ENCODE measurements at regions not wholly inside any gene's neighbourhood (a gene's known extent, or its start where the extent isn't known, plus 50 kb on each side); places are given as distances from the start of the nearest gene placed in this dataset.
"Not testable (repeated sequence)": the region's sequence is repeated elsewhere in the genome, so short reads cannot be mapped to it uniquely, and the experiment has no call there.

GRCh38 chrX:69060631-69061408 is 104.4 kb downstream of the PJA1 start:
- DNase-seq = no peak

GRCh38 chrX:69055193-69055592 is 110.1 kb downstream of the PJA1 start:
- DNase-seq = no peak

- not testable (repeated sequence) for DNase-seq
Observed at GRCh38 chrX:69054497-69054896, 110.8 kb downstream of the PJA1 start.

DNA sequence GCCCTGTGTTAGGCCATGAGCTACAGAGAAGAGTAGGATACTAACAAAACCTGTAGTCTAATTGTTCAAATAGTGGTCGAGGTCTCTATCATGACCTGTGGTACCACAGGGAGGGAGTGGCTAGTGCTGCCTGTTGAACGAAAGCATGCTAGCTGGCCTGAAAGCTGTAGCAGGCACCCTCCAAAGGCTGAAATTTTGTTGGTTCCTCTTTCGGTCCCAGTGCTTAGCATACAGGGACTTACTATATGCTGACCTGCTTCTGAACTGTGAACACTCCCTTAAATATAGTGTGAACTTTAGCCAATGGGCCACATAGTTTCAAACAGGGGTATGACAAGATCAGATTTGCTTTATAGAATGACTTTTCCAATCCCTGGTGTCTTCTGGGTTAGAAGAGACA is 113.4 kb downstream of the PJA1 start:
- no peak for DNase-seq

DNA sequence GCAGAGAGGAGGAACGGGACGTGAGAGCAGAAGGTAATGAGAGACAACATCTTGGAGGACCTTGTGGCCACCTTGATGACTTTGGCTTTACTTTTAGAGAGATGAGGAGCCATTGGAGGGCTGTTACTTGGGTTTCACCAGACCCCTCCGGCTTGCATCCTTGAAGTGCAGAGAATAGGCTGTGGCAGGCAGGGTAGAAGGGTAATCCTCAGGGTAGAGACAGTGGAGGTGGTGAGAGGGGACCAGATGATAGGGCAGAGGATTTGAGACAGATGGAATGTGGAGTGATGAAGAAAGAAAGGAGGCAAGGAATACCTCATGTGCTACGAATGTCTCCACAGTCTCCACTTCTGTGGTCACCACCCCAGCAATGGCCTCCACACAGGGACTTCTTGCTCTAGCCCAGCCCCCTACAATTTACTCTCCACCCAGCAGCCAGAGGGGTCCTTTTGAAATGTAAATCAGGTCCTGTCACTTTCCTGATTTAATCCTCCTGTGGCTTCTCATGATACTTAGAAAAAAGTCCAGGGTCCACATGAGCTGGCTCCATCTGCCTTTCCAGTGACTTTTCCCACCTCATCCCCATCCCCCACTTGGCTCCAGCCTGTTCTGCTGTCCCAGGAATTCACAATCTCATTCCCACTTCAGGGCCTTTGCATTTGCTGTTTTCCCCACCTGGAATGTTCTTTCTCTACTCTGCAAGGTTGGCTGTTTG is 115.0 kb downstream of the PJA1 start:
- DNase-seq = no peak

DNA sequence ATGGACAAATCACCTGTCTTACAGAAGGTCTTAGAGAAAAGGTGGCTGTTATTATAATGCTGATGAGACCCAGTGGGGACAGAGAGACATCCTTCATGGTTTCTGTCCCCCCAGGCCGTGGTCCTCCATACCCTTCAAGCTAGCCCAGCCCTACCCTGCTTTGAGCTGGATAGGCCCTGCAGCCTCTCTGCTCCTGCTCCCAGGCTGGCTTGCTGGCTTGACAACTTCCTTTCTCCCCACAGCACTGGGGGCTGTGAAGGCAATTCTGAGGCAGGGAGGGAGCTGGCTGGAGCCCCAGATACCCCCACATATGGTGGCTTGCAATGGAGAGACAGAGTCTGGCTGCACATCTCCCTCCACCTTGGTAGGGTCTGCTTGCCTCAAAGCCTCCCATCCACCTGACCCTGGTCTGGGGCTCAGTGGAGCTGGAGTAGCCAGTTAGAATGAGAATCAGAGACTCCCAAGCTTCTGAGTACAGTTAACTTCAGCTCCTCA is 118.2 kb downstream of the PJA1 start:
- no peak for DNase-seq

DNA sequence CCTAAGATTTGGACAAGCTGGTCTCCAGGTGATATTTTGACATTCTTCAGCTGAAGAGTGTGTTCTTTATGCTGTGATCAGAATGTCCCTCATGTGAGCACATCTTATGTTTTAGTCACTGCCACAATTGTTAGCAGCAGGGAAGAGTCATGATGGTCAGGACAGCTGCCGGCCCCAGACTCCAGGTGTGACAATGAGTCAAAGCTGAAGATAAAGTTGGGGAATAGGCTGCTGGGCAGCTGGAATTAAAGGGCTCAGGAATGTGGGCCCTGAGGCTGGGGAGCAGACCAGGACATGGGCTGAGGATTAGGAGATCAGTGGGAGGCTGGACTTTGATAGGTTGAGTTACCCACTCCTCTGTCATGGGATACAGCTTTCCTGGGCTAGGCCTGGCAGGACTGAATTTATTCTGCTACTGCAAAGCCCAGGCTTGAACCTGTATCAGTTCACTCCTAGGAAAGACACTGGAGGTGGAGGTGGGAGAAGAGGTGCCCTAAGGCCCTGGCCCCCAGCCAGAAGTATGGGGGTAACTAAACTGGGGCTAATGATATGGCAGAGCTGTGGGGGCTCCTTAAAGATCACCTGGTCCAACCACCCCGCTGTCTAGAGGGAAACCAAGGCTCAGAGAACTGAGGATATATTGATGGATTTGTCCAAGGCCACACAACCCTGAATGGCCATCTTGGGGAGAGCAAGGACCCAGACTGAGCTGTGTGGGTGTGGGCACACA is 119.5 kb downstream of the PJA1 start:
- DNase-seq = no peak

DNA sequence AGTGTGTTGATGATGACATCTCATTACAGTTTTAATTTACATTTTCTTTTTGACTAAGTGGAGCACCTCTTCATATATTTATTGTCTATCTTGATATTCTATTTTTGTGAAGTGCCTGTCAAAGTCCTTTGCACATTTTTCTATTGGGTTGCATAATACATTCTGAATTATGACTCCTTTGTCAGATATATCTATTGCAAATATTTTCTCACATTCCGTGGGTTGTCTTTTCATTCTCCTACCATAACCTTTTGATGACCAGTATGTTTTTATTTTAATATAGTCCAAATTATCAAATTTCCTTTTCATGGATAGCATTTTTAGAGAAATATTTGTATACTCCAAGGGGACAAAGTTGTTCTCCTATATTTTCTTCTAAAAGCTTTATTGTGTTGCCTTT is 126.4 kb downstream of the PJA1 start:
- no peak for DNase-seq

DNA sequence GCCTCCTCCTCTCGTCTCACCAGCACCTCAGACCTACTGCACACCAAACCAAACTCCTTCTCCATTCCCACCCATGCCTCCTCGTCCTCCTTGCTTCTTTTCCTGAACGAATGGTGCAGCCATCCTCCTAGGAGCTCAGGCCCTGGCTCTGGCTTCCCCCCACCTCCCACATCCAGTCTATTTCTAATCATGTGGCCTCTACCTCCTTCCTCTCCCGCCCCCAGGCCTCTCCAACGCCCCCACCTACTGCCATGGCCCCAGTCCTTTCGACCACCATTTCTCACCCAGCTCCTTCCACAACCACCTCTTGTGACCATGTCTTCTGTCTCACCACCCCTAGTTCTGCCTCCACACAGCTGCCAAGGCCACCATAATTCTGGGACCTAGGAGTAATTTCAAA is 127.1 kb downstream of the PJA1 start:
- no peak for DNase-seq

DNA sequence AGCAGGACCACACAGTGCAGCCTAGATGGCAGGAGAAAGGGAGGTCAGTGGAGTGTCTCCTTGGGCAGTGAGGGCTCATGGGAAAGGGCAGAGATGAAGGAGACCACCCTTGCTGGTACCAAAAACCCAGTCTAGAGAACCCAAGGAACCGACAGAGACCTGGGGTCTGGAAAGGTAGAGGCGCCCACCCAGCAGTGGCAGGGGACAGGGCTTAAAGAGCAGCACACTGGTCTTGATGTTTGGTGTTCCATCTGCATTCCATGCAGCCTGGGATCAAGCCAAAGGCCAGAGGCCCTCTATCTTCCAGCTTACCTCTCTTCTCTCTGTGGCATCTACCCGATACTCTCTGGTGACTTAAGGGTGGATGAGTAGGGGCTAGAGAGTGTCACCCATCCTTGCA is 127.5 kb downstream of the PJA1 start:
- DNase-seq = no peak

- DNase-seq = no peak
Observed at GRCh38 chrX:69036674-69037573, 128.3 kb downstream of the PJA1 start.

GRCh38 chrX:69034451-69034850 is 130.8 kb downstream of the PJA1 start:
- no peak for DNase-seq

- DNase-seq = no peak
Observed at GRCh38 chrX:69033936-69034335, 131.3 kb downstream of the PJA1 start.

GRCh38 chrX:69032601-69033000 is 132.7 kb downstream of the PJA1 start:
- no peak for DNase-seq

DNA sequence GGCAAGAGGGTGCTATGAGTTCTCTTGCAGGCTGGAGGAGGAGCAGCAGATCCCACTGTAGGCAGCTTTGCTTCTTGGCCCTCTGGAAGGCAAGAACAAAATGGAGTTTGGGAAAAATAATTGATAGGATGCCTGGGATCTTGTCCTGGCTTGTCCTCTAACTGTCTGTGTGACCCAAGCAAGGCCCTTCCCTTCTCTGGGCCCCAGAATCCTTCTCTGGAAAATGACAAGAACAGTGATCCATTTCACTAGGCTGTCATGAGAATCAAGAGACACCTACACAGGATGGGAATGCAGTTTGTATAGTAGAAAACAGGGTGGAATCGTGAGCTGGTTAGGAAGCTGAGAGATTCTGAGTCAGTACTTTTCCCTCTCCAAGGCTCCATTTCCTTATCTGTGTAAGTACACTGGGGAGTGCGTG is 133.3 kb downstream of the PJA1 start:
- DNase-seq = no peak

DNA sequence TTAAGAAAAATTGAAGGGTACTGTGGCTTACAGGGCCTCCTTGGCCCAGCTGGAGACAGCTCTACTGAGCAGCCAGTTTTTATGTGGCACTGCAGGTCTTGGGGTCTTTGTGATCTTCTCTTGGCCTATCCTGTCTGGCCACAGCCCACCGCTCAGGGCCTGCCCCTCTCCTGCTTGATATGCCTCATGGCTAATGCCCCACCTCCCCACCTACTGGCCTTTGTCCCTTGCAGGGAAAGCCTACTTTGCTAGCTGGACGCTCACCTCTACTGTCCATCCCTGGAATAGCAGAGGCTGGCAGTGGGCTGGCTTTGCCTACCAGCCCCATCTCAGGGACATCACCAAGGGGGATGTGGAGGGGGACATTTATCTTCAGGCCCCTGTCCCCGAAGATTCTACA is 134.1 kb downstream of the PJA1 start:
- no peak for DNase-seq

DNA sequence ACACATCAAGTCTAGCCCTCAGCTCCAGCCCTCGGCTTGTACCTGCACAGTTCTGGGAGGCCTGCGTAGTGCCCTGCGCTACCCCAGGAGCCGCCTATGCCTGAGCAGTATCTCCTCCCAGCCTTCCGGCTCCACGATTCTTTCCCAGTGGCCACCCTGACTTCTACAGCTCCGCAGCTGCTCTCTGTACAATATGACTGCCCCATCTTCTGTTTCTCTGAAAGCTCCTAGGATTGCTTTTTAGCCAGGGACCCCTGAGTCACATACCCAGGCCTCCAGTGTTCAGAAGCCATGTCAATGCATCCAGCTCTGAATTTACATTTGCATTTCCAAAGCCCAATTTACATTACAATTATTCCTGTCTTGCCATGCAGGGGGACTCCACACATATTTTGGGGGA is 135.5 kb downstream of the PJA1 start:
- no peak for DNase-seq

DNA sequence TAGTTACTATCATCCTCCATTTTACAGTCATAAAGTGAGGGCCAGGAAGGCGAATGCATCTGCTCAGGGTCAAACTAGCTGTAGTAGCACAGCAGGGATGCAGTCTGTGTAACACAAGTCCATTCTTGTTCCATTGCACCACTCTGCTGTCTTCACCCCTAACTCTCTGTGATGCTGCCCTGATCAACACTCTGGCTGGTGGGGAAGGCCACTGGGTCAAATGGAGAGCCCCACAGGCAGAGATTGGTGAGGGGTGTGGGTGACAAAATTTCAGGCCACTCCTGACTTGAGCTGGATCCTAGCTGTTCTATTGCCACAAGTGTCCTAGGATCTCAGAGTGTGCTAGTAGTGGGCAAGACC is 136.5 kb downstream of the PJA1 start:
- DNase-seq = no peak

GRCh38 chrX:69028006-69028760 is 137.1 kb downstream of the PJA1 start:
- DNase-seq = no peak

DNA sequence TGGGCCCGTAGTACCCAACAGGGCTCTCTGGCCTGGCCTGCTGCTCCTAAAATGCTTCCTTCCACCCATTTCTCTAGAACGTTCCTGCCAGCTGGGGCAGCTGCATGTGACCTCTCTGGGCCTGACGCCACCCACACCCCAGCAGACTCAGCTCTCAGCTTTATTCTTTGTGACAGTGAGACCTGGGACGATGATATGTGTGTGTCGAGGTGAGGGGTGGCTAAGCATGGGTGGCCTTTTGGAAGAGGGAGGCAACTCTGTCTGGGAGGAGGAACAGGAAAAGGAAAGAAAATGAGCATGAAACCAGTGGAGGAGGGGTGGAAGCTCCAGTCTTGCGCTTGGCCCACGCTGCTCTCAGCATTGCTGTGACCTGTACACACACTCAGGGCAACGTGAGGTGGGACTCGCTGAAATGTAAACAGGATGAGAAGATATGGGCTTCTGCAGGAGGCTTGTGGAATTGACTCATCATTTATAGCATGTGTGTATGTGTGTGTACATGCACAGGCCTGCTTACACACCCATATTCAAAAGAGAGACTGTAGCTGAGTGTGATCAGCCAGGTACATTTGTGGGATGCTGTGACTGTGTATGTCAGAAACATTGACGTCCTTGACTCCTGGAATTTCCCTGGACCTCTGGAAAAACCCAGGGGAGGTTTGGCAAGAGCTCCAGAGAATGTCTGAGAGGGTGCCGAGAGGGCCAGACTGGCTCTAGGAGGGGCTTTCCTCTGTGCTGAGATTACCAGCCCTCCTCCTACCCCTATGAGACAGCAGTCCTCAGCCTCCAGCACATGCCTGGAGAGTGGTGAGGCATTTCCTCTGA is 137.9 kb downstream of the PJA1 start:
- no peak for DNase-seq

DNA sequence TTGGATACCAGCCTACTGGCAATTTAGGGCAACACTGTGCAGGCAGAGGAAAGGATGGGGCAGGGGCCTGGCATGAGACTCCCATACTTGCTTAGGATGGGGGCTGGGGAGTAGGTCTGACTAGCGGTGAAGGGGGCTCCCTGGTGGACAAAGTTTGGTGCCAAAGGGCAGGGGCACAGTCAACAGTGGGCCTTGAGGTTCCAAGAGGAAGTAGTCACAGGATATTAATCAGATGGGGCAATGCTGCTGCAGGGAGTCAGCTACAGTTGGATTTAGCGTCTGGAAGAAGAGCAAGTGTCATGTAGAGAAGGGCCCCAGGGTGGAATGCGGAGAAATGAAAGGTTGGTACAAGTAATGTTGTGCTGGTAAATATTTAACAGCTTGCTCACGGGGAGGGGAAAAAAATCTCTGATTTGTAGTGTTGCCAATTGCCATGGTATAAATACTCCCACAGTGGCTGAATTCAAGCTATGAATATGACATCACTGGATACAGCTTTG is 139.4 kb downstream of the PJA1 start:
- no peak for DNase-seq

All from NCI-H1436 treated with DMSO at 0.1 percent for 48 hours (cell line).